ENCODE measurements at regions not wholly inside any gene's neighbourhood (a gene's known extent, or its start where the extent isn't known, plus 50 kb on each side); places are given as distances from the start of the nearest gene placed in this dataset.

GRCh38 chr2:79432731-79433146, 80.1 kb upstream of the CTNNA2 start:
- DNase-seq (ENCODE audit: low read depth): no peak
- in situ Hi-C loops (cut with HindIII; ENCODE audit: low sequenced_read_pairs): no loop called here
- no peak overlapping the region for H3K4me3 ChIP-seq (ENCODE audit: low read depth, low read length)
- TF ChIP-seq CTCF (IDR thresholded peaks at IDR 0.05; ENCODE audit: low read depth, low read length, missing control alignments): no peak

DNA sequence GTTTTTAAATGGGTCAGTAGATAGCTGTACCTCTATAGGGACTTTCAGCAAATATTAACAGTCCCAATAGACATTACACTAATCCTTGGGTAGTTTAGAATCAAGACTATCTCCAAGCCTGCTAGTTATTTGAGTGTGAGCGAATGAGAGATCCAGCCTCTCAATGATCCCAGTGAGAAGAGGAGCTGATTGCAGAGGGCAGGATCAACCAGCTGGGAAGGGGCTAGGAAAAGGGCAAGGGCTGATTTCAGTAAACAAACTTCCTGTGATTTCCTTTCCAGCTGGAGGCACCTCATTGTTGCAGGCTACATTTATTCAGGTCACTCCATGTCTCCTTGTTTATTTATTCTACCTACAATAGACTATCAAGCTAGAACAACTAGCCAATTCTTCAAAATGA, 84.1 kb upstream of the CTNNA2 start:
- no peak for DNase-seq (ENCODE audit: low read depth)
- no peak for TF ChIP-seq CTCF (IDR thresholded peaks at IDR 0.05; ENCODE audit: low read depth, low read length, missing control alignments)
- no peak overlapping the region for H3K4me3 ChIP-seq (ENCODE audit: low read depth, low read length)
- in situ Hi-C loops (cut with HindIII; ENCODE audit: low sequenced_read_pairs): no loop called here

DNA sequence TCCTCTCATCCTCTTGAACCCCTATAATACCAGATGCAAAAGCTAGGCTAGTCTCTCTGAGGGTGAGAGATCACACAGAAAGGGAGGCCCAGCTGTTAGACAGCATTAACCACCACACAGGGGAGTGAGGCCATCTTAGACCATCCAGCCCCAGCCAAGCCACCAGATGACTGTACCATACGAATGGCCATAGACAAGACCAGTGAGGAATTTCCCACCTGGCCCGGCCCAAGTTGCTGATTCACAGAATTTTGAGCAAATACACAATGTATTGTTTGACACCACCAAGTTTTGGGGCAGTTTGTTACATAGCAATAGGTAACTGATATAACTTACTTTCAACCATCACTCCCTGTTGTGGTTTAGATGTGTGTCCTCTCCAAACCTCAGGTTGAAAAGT, 98.2 kb upstream of the CTNNA2 start:
- TF ChIP-seq CTCF (IDR thresholded peaks at IDR 0.05; ENCODE audit: low read depth, low read length, missing control alignments): no peak
- no peak for DNase-seq (ENCODE audit: low read depth)
- no peak overlapping the region for H3K4me3 ChIP-seq (ENCODE audit: low read depth, low read length)
- in situ Hi-C loops (cut with HindIII; ENCODE audit: low sequenced_read_pairs): no loop called here

- in situ Hi-C loops (cut with HindIII; ENCODE audit: low sequenced_read_pairs): no loop called here
- no peak for TF ChIP-seq CTCF (IDR thresholded peaks at IDR 0.05; ENCODE audit: low read depth, low read length, missing control alignments)
- no peak for DNase-seq (ENCODE audit: low read depth)
- no peak overlapping the region for H3K4me3 ChIP-seq (ENCODE audit: low read depth, low read length)
Measured at GRCh38 chr2:79394485-79394859, 118.4 kb upstream of the CTNNA2 start.

- no peak for TF ChIP-seq CTCF (IDR thresholded peaks at IDR 0.05; ENCODE audit: low read depth, low read length, missing control alignments)
Measured at GRCh38 chr2:79393806-79394484, 118.9 kb upstream of the CTNNA2 start.

DNA sequence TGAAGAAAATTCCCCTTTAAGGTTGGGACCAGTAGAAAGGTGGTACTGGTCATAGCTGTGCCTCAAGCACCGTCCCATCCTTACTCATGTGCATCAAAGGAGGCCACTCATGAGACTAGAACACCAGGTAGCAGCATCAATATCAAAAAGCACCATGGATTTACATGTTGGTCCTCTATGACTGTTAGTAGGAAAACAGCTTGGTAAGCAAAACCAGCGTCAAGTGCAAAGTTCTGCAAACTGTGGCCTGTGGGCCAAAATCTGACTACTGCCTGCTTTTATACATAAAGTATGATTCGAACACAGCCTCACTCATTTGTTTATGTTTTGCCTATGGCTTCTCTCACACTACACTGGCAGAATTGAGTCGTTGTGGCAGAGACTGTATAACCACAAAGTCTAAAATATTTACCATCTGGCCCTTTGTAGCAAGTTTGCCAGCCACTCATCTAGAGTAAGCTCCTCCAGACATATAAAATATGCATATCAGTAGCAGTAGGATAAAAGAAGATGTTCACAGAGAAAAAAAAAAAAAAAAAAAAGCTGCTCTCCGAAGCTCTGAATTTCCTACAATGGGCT, 119.7 kb upstream of the CTNNA2 start:
- H3K4me3 ChIP-seq (ENCODE audit: low read depth, low read length): no peak overlapping the region
- TF ChIP-seq CTCF (IDR thresholded peaks at IDR 0.05; ENCODE audit: low read depth, low read length, missing control alignments): no peak
- DNase-seq (ENCODE audit: low read depth): no peak
- in situ Hi-C loops (cut with HindIII; ENCODE audit: low sequenced_read_pairs): no loop called here

More at GRCh38 chr2:79393806-79394484, 118.9 kb upstream of the CTNNA2 start:
- H3K4me3 ChIP-seq (ENCODE audit: low read depth, low read length): no peak overlapping the region
- peak; percentile 4 for DNase-seq (ENCODE audit: low read depth)
- in situ Hi-C loops (cut with HindIII; ENCODE audit: low sequenced_read_pairs): no loop called here
